ENCODE measurements at regions not wholly inside any gene's neighbourhood (a gene's known extent, or its start where the extent isn't known, plus 50 kb on each side); places are given as distances from the start of the nearest gene placed in this dataset.
A peak's percentile ranks its signal among the peaks of the same experiment; 100 is the strongest.

- DNase-seq, result peak in 4 of 5 donors; percentile 71 to 77 (median 73)
- H3K9me3 ChIP-seq (ENCODE audit: control insufficient read depth in 2 of 3, insufficient read depth in 1 of 3, low read length in 3 of 3), result peaks cover 0 to 5% (median 0%) of the 10 kb centered on the region in 3 donors
- peaks cover 8% of the 10 kb centered on the region for H3K27me3 ChIP-seq (ENCODE audit: control insufficient read depth, insufficient read depth, low read length)
- H3K4me1 ChIP-seq (ENCODE audit: control insufficient read depth in 2 of 3, insufficient read depth in 2 of 3, low read depth in 1 of 3, low read length in 3 of 3), result peaks cover 0 to 3% (median 0%) of the 10 kb centered on the region in 3 donors
- intact Hi-C loops (cut with DNase I), result no loop called here
- no peak overlapping the region for H3K9ac ChIP-seq (ENCODE audit: low read length in 3 of 3)
- no peak for TF ChIP-seq CTCF (IDR thresholded peaks at IDR 0.05; ENCODE audit: borderline replicate concordance, extremely low read depth, insufficient read depth)
- FAIRE-seq, result no peak
- H3K4me3 ChIP-seq (ENCODE audit: low read length in 3 of 3), result no peak overlapping the region
- no peak overlapping the region for H3K27ac ChIP-seq (ENCODE audit: low read depth in 2 of 2, low read length in 2 of 2)
- H3K36me3 ChIP-seq (ENCODE audit: control insufficient read depth in 2 of 3, insufficient read depth in 3 of 3, low read length in 3 of 3), result no peaks in the 10 kb centered on the region
These were observed 279.4 kb upstream of the TLE3 start for GRCh38 chr15:70376929-70377691.

- intact Hi-C loops (cut with DNase I), result no loop called here
- no peaks in the 10 kb centered on the region for H3K36me3 ChIP-seq (ENCODE audit: control insufficient read depth in 2 of 3, insufficient read depth in 3 of 3, low read length in 3 of 3)
- H3K9me3 ChIP-seq (ENCODE audit: control insufficient read depth in 2 of 3, insufficient read depth in 1 of 3, low read length in 3 of 3), result no peaks in the 10 kb centered on the region
- DNase-seq (peak in 2 of 5 donors; percentile 6 to 45), FAIRE-seq (no peak)
- TF ChIP-seq CTCF (IDR thresholded peaks at IDR 0.05; ENCODE audit: borderline replicate concordance, extremely low read depth, insufficient read depth), result no peak
- H3K27me3 ChIP-seq (ENCODE audit: control insufficient read depth, insufficient read depth, low read length), result peaks cover 8% of the 10 kb centered on the region
- no peak overlapping the region for H3K27ac ChIP-seq (ENCODE audit: low read depth in 2 of 2, low read length in 2 of 2)
- no peak overlapping the region for H3K4me3 ChIP-seq (ENCODE audit: low read length in 3 of 3)
- H3K9ac ChIP-seq (ENCODE audit: low read length in 3 of 3), result no peak overlapping the region
- H3K4me1 ChIP-seq (ENCODE audit: control insufficient read depth in 2 of 3, insufficient read depth in 2 of 3, low read depth in 1 of 3, low read length in 3 of 3), result peaks cover 0 to 3% (median 0%) of the 10 kb centered on the region in 3 donors
These were observed 278.6 kb upstream of the TLE3 start for GRCh38 chr15:70376031-70376928.

- no peak for TF ChIP-seq CTCF (IDR thresholded peaks at IDR 0.05; ENCODE audit: borderline replicate concordance, extremely low read depth, insufficient read depth)
- Histone ChIP-seq H3K9me3 (ENCODE audit: control insufficient read depth in 2 of 3, insufficient read depth in 1 of 3, low read length in 3 of 3) (no peaks in the 10 kb centered on the region), H3K4me1 (ENCODE audit: control insufficient read depth in 2 of 3, insufficient read depth in 2 of 3, low read depth in 1 of 3, low read length in 3 of 3) (peaks cover 0 to 3% (median 0%) of the 10 kb centered on the region in 3 donors), H3K4me3 (ENCODE audit: low read length in 3 of 3) (no peak overlapping the region), H3K27me3 (ENCODE audit: control insufficient read depth, insufficient read depth, low read length) (peaks cover 8% of the 10 kb centered on the region), H3K27ac (ENCODE audit: low read depth in 2 of 2, low read length in 2 of 2) (no peak overlapping the region), H3K36me3 (ENCODE audit: control insufficient read depth in 2 of 3, insufficient read depth in 3 of 3, low read length in 3 of 3) (no peaks in the 10 kb centered on the region), H3K9ac (ENCODE audit: low read length in 3 of 3) (no peak overlapping the region)
- FAIRE-seq, result no peak
- intact Hi-C loops (cut with DNase I), result no loop called here
- DNase-seq, result no peak
These were observed 277.9 kb upstream of the TLE3 start for GRCh38 chr15:70375586-70375985.
